PC-3 (cell line): ENCODE measurements at regions not wholly inside any gene's neighbourhood (a gene's known extent, or its start where the extent isn't known, plus 50 kb on each side); places are given as distances from the start of the nearest gene placed in this dataset.

ENCODE experiments used
- ATAC-seq: fragments of 200-7000 bp; cut with Tn5 transposase; 2 replicates; pipeline ENCODE4 v1.9.1; 2020; ENCODE audit warnings: mild to moderate bottlenecking, moderate library complexity
- BruUV-seq: library from RNA; stranded (reverse); fragments of 400-500 nt; replicated peaks from 2 replicates; lab custom pipeline; 2021; lab: Mats Ljungman, UMichigan
- CTCF ChIA-PET: fragments of 300-600 bp; sonication (Branson Sonifier 250); formaldehyde crosslinking; loops from one replicate; lab custom pipeline; 2022; ENCODE audit warnings: antibody characterized with exemption; lab: Charles Lee
- POLR2A ChIA-PET: fragments of 300-600 bp; sonication (Branson Sonifier 250); formaldehyde crosslinking; loops from one replicate; lab custom pipeline; 2022; ENCODE audit warnings: antibody characterized with exemption; ENCODE audit not compliant: unreplicated experiment; lab: Charles Lee
- DNase-seq: peaks from one replicate; pipeline ENCODE4 v3.0.0-alpha.2; 2015
- H2AFZ ChIP-seq: fragments of 300-600 bp; sonication (generic); 2 replicates; pipeline ENCODE4 v1.6.0; 2016; ENCODE audit warnings: antibody characterized with exemption, low read length
- H3F3A ChIP-seq: fragments of 300-600 bp; sonication (generic); one replicate; pipeline ENCODE4 v1.6.0; 2017; ENCODE audit warnings: antibody characterized with exemption, low read length, control low read depth, mild to moderate bottlenecking; ENCODE audit not compliant: unreplicated experiment
- H3K27ac ChIP-seq: fragments of 300-600 bp; sonication (generic); 2 replicates; pipeline ENCODE4 v1.5.1; 2016; ENCODE audit warnings: mild to moderate bottlenecking, low read length
- H3K27me3 ChIP-seq: fragments of 300-600 bp; sonication (generic); 2 replicates; pipeline ENCODE4 v1.6.1; 2016; ENCODE audit warnings: low read length, mixed read lengths
- H3K36me3 ChIP-seq: fragments of 300-600 bp; sonication (generic); 2 replicates; pipeline ENCODE4 v1.6.1; 2016; ENCODE audit warnings: low read depth, mixed run types, low read length, mixed read lengths
- H3K4me1 ChIP-seq: fragments of 300-600 bp; sonication (generic); 2 replicates; pipeline ENCODE4 v1.5.1; 2016; ENCODE audit warnings: low read length; ENCODE audit not compliant: insufficient read depth
- H3K4me2 ChIP-seq: fragments of 300-600 bp; sonication (generic); 2 replicates; pipeline ENCODE4 v1.6.0; 2016; ENCODE audit warnings: low read length
- H3K4me3 ChIP-seq: fragments of 300-600 bp; sonication (generic); 2 replicates; pipeline ENCODE4 v1.5.1; 2016; ENCODE audit warnings: mild to moderate bottlenecking, low read length, mixed read lengths
- H3K79me2 ChIP-seq: fragments of 300-600 bp; sonication (generic); 2 replicates; pipeline ENCODE4 v1.6.1; 2017; ENCODE audit warnings: low read length, mixed read lengths
- H3K9ac ChIP-seq: fragments of 300-600 bp; sonication (generic); 2 replicates; pipeline ENCODE4 v1.6.0; 2016; ENCODE audit warnings: mild to moderate bottlenecking, low read length
- H3K9me2 ChIP-seq: fragments of 300-600 bp; sonication (generic); replicated peaks from 2 replicates; pipeline ENCODE4 v1.6.1; 2016; ENCODE audit warnings: mixed run types, low read length, mixed read lengths
- H3K9me3 ChIP-seq: fragments of 300-600 bp; sonication (generic); 2 replicates; pipeline ENCODE4 v1.6.1; 2016; ENCODE audit warnings: low read length, mixed read lengths
- H4K20me1 ChIP-seq: fragments of 300-600 bp; sonication (generic); 2 replicates; pipeline ENCODE4 v1.6.1; 2016; ENCODE audit warnings: low read length, mixed read lengths
- CTCF ChIP-seq: fragments of 300-600 bp; sonication (generic); conservative IDR thresholded peaks from 2 replicates; pipeline ENCODE4 v1.5.1; 2017; ENCODE audit warnings: antibody characterized with exemption, low read depth, mild to moderate bottlenecking, low read length
- EZH2 ChIP-seq: fragments of 300-600 bp; sonication (generic); IDR thresholded peaks from one replicate; pipeline ENCODE4 v1.6.1; 2017; ENCODE audit warnings: antibody characterized with exemption, mild to moderate bottlenecking, low read length; ENCODE audit not compliant: unreplicated experiment
- EZH2phosphoT487 ChIP-seq: fragments of 300-600 bp; sonication (generic); IDR thresholded peaks from 2 replicates; pipeline ENCODE4 v1.6.1; 2018; ENCODE audit warnings: mild to moderate bottlenecking, antibody characterized with exemption, low read length, borderline replicate concordance
- intact Hi-C: fragments of 100-400 bp; cut with micrococcal nuclease; formaldehyde crosslinking; loops from 2 replicates; pipeline ENCODE4 v1.9.0; 2023

GRCh38 chr4:25540734-25541133 lies 114.9 kb upstream of the SLC34A2 start:
- DNase-seq = no peak
- no peaks in the 10 kb centered on the region for H3K9me3 ChIP-seq
- H3K4me1 ChIP-seq = no peaks in the 10 kb centered on the region
- no peaks in the 10 kb centered on the region for H3K27me3 ChIP-seq
- no peaks in the 10 kb centered on the region for H4K20me1 ChIP-seq
- no peak for ATAC-seq
- H3K4me2 ChIP-seq = no peak overlapping the region
- H3K79me2 ChIP-seq = no peaks in the 10 kb centered on the region
- H3F3A ChIP-seq = no peaks in the 10 kb centered on the region
- no peaks in the 10 kb centered on the region for H3K36me3 ChIP-seq
- H3K9ac ChIP-seq = no peak overlapping the region
- POLR2A ChIA-PET = no interaction called here
- no peak overlapping the region for H3K4me3 ChIP-seq
- H3K27ac ChIP-seq = no peak overlapping the region
- no peak overlapping the region for H2AFZ ChIP-seq
- CTCF ChIA-PET = no interaction called here
- intact Hi-C loops = no loop called here
- no peaks in the 10 kb centered on the region for H3K9me2 ChIP-seq
- no TSS peak for BruUV-seq
- TF ChIP-seq CTCF (no peak), EZH2 (no peak), EZH2phosphoT487 (no peak)

GRCh38 chr4:25547343-25547742 lies 108.3 kb upstream of the SLC34A2 start:
- H4K20me1 ChIP-seq = no peaks in the 10 kb centered on the region
- no peaks in the 10 kb centered on the region for H3K79me2 ChIP-seq
- H3K4me3 ChIP-seq = no peak overlapping the region
- H3F3A ChIP-seq = no peaks in the 10 kb centered on the region
- no peak for ATAC-seq
- H3K9me3 ChIP-seq = no peaks in the 10 kb centered on the region
- TF ChIP-seq EZH2 = no peak
- TF ChIP-seq CTCF = no peak
- no peak for TF ChIP-seq EZH2phosphoT487
- ChIA-PET CTCF (no interaction called here), POLR2A (no interaction called here)
- H2AFZ ChIP-seq = no peak overlapping the region
- no TSS peak for BruUV-seq
- H3K9me2 ChIP-seq = no peaks in the 10 kb centered on the region
- no peak overlapping the region for H3K27ac ChIP-seq
- no peaks in the 10 kb centered on the region for H3K27me3 ChIP-seq
- H3K4me2 ChIP-seq = no peak overlapping the region
- H3K9ac ChIP-seq = no peak overlapping the region
- H3K36me3 ChIP-seq = no peaks in the 10 kb centered on the region
- peaks cover 15% of the 10 kb centered on the region for H3K4me1 ChIP-seq
- DNase-seq = no peak
- intact Hi-C loops = no loop called here

- Histone ChIP-seq H3K9me3 (no peaks in the 10 kb centered on the region), H3K9ac (no peak overlapping the region), H3K79me2 (no peaks in the 10 kb centered on the region), H3K4me1 (peaks cover 23% of the 10 kb centered on the region), H3K4me2 (no peak overlapping the region), H3F3A (no peaks in the 10 kb centered on the region), H3K9me2 (no peaks in the 10 kb centered on the region), H3K36me3 (no peaks in the 10 kb centered on the region), H3K27ac (no peak overlapping the region), H3K4me3 (no peak overlapping the region), H4K20me1 (no peaks in the 10 kb centered on the region), H3K27me3 (no peaks in the 10 kb centered on the region), H2AFZ (no peak overlapping the region)
- ChIA-PET POLR2A (no interaction called here), CTCF (no interaction called here)
- DNase-seq (no peak), ATAC-seq (no peak)
- BruUV-seq = no TSS peak
- intact Hi-C loops = no loop called here
- no peak for TF ChIP-seq EZH2phosphoT487
- no peak for TF ChIP-seq CTCF
- no peak for TF ChIP-seq EZH2
Measured at GRCh38 chr4:25549413-25549812, 106.2 kb upstream of the SLC34A2 start.
